CD4-positive, alpha-beta T cell treated with Interleukin-6 for 4 hours (primary cell): ENCODE measurements at regions not wholly inside any gene's neighbourhood (a gene's known extent, or its start where the extent isn't known, plus 50 kb on each side); places are given as distances from the start of the nearest gene placed in this dataset.

ENCODE experiments used
- DNase-seq: peaks from one replicate; pipeline ENCODE4 v3.0.0-alpha.2; 2020; ENCODE audit warnings: mixed read lengths

- DNase-seq = no peak
Observed at GRCh38 chr3:177306252-177306651, 109.0 kb upstream of the TBL1XR1 start.

- DNase-seq = no peak
Observed at GRCh38 chr3:177307391-177307790, 110.1 kb upstream of the TBL1XR1 start.

GRCh38 chr3:177307826-177308225 is 110.5 kb upstream of the TBL1XR1 start:
- DNase-seq = no peak

- DNase-seq = no peak
Observed at GRCh38 chr3:177308286-177308685, 111.0 kb upstream of the TBL1XR1 start.

GRCh38 chr3:177308911-177309310 is 111.6 kb upstream of the TBL1XR1 start:
- no peak for DNase-seq

- DNase-seq = no peak
Observed at GRCh38 chr3:177312491-177312890, 115.2 kb upstream of the TBL1XR1 start.

- DNase-seq = no peak
Observed at GRCh38 chr3:177314897-177315296, 117.6 kb upstream of the TBL1XR1 start.

GRCh38 chr3:177317247-177317646 is 120.0 kb upstream of the TBL1XR1 start:
- DNase-seq = no peak

- no peak for DNase-seq
Observed at GRCh38 chr3:177318559-177318958, 121.3 kb upstream of the TBL1XR1 start.

GRCh38 chr3:177320765-177321247 is 123.5 kb upstream of the TBL1XR1 start:
- DNase-seq = no peak

- DNase-seq = no peak
Observed at GRCh38 chr3:177321819-177322218, 124.5 kb upstream of the TBL1XR1 start.

GRCh38 chr3:177322881-177323280 is 125.6 kb upstream of the TBL1XR1 start:
- no peak for DNase-seq

GRCh38 chr3:177329854-177330253 is 132.6 kb upstream of the TBL1XR1 start:
- DNase-seq = no peak

GRCh38 chr3:177330779-177331178 is 133.5 kb upstream of the TBL1XR1 start:
- no peak for DNase-seq

GRCh38 chr3:177331203-177331835 is 134.0 kb upstream of the TBL1XR1 start:
- no peak for DNase-seq

- DNase-seq = no peak
Observed at GRCh38 chr3:177332955-177333354, 135.7 kb upstream of the TBL1XR1 start.

GRCh38 chr3:177333533-177334520 is 136.5 kb upstream of the TBL1XR1 start:
- DNase-seq = no peak

GRCh38 chr3:177334803-177335202 is 137.5 kb upstream of the TBL1XR1 start:
- DNase-seq = no peak

- DNase-seq = no peak
Observed at GRCh38 chr3:177335728-177336127, 138.4 kb upstream of the TBL1XR1 start.

GRCh38 chr3:177336873-177337450 is 139.7 kb upstream of the TBL1XR1 start:
- DNase-seq = no peak

- peak; percentile 31 for DNase-seq
Observed at GRCh38 chr3:177337541-177338331, 140.5 kb upstream of the TBL1XR1 start.

GRCh38 chr3:177338697-177339219 is 141.5 kb upstream of the TBL1XR1 start:
- no peak for DNase-seq
